GM10248 (cell line): ENCODE measurements at regions not wholly inside any gene's neighbourhood (a gene's known extent, or its start where the extent isn't known, plus 50 kb on each side); places are given as distances from the start of the nearest gene placed in this dataset.
"Not testable (repeated sequence)": the region's sequence is repeated elsewhere in the genome, so short reads cannot be mapped to it uniquely, and the experiment has no call there.

Source experiments
- CTCF ChIA-PET: fragments of 300-600 bp; sonication (Branson Sonifier 250); formaldehyde crosslinking; extraction: SDS; loops from one replicate; lab custom pipeline; 2021; ENCODE audit warnings: antibody characterized with exemption; lab: Yijun Ruan, JAX
- POLR2A ChIA-PET: fragments of 350-650 bp; sonication (Branson Sonifier 250); formaldehyde crosslinking; extraction: SDS; loops from one replicate; lab custom pipeline; 2020; ENCODE audit warnings: antibody characterized with exemption; lab: Yijun Ruan, JAX
- DNase-seq: peaks from one replicate; pipeline ENCODE4 v3.0.0; 2012; ENCODE audit errors: extremely low spot score
- TF ChIP-seq, protein P1 (sequence below): IDR thresholded peaks from 2 replicates; pipeline ENCODE4 v1.5.1; 2012; ENCODE audit warnings: mild to moderate bottlenecking, low read depth; ENCODE audit errors: extremely low read depth, missing control alignments, control extremely low read depth

DNA sequence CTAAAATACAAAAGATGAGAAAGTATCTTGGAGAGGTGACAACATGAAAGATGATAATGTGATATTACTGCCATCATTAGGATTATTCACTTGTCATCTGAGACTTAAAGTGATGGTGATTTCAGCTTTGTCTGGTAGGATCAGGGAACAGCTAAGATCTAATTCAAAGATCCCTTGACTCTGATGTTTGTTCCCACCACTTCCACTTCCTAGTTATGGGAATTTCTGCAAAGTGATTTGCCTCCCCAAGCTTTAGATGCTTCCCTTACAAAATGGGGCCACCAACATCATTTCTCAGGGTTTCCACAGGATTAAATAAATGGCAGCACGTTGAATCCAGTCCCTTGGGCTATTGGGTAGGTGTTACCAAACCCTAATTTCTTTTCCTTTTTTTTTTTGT is 550.8 kb upstream of the CDH5 start:
- POLR2A ChIA-PET, result no interaction called here
- TF ChIP-seq, protein P1, sequence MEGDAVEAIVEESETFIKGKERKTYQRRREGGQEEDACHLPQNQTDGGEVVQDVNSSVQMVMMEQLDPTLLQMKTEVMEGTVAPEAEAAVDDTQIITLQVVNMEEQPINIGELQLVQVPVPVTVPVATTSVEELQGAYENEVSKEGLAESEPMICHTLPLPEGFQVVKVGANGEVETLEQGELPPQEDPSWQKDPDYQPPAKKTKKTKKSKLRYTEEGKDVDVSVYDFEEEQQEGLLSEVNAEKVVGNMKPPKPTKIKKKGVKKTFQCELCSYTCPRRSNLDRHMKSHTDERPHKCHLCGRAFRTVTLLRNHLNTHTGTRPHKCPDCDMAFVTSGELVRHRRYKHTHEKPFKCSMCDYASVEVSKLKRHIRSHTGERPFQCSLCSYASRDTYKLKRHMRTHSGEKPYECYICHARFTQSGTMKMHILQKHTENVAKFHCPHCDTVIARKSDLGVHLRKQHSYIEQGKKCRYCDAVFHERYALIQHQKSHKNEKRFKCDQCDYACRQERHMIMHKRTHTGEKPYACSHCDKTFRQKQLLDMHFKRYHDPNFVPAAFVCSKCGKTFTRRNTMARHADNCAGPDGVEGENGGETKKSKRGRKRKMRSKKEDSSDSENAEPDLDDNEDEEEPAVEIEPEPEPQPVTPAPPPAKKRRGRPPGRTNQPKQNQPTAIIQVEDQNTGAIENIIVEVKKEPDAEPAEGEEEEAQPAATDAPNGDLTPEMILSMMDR, result no peak
- CTCF ChIA-PET, result no interaction called here
- DNase-seq, result no peak

DNA sequence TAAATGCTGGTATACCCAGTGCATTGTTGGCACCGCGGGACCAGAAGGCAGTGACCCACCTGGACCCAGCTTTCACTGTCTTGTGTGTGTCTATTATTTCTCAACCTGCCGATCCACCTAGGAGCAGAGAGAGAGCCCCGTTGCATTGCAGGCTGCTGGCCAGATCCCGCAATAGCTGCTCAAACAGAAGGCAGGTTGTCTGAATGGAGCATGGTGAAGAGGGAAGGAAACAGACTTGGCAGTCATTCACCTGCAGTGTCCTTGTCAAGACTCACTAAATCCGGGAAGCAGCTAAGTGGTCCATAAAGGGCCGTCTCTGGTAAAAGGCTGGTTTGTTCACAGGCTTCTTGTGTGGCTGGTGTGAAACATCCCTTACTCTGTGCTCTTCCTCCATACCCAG is 552.6 kb upstream of the CDH5 start:
- CTCF ChIA-PET, DNase-seq, POLR2A ChIA-PET: not testable (repeated sequence)

DNA sequence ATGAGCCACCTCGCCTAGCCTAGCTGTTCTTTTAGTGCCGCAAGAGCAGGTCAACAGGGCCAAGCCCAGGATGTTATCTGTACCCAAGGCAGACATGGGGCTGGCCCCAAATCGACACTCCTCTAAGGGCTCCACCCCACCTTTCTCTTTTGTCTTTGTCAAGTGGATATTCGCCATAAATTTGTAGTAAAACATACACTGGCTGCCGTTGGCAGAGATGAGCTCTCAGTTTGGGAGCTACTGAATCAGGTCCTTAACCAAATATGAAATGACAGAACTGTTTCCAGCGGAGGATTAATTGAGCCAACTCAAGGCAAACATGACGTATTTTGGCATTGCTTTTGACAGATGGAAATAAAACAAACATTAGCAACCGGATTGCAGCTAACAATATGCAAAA is 556.9 kb upstream of the CDH5 start:
- no peak for DNase-seq
- POLR2A ChIA-PET, result no interaction called here
- TF ChIP-seq, protein P1, result no peak
- CTCF ChIA-PET, result interaction anchor here (0.8 to 1.4 kb wide), 2 partner anchors 10 to 22 kb away, joined by 3 to 4 read pairs; no protein-coding TSS in a partner anchor

- ChIA-PET CTCF (no interaction called here), POLR2A (no interaction called here)
- DNase-seq, result no peak
- TF ChIP-seq, protein P1, result no peak
These were observed 557.7 kb upstream of the CDH5 start for GRCh38 chr16:65808790-65809189.

GRCh38 chr16:65807858-65808257 is 558.6 kb upstream of the CDH5 start:
- ChIA-PET CTCF (no interaction called here), POLR2A (no interaction called here)
- DNase-seq, result no peak
- TF ChIP-seq, protein P1, result no peak

GRCh38 chr16:65805704-65806103 is 560.8 kb upstream of the CDH5 start:
- CTCF ChIA-PET, DNase-seq, POLR2A ChIA-PET: not testable (repeated sequence)

DNA sequence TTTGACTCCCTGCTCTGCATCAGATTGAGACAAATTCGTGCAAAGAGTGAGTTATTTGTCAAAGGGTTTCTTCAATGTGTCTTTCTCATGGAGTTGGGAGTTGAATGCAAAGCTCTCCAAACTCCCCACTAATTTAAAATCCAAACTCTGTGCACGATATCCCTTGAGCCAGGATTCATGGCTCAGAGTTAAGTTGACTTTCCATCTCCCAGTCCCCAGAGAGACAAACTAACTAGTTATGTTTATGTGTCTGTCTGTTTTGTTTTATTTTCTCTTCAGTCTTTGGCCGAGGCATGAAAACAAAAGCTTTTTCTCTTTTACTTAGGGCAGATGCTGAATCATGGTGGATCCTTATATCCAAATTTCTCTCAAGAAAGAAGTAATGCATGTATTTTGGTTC is 570.0 kb upstream of the CDH5 start:
- TF ChIP-seq, protein P1, result no peak
- ChIA-PET POLR2A (no interaction called here), CTCF (no interaction called here)
- DNase-seq, result no peak

DNA sequence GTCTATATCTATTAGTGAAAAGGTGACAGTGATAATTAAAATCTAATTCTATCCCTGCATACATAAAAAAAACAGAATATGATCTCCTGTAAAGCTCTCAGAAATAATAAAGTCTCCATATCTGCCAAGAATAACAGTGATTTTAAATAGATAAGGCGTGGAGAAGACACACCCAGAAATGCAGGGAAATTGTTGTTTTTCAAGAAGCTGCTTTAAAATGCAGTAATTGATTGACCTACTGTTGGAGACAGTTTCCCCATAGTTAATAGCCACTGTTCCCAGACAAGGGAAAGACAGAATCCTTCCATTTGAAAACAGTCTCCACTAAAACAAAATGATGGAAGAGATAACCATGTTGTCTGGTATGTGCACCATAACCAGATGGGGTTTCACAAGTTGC is 571.5 kb upstream of the CDH5 start:
- CTCF ChIA-PET, result interaction anchor here (1.0 kb wide), 1 partner anchor 13 kb away, joined by 3 read pairs; no protein-coding TSS in a partner anchor
- POLR2A ChIA-PET, result no interaction called here
- DNase-seq, result no peak
- TF ChIP-seq, protein P1, result no peak
